ENCODE measurements at regions not wholly inside any gene's neighbourhood (a gene's known extent, or its start where the extent isn't known, plus 50 kb on each side); places are given as distances from the start of the nearest gene placed in this dataset.

GRCh38 chr4:137065311-137065710 is 467.0 kb downstream of the PCDH18 start:
- TF ChIP-seq CTCF (IDR thresholded peaks at IDR 0.05) (no peak), POLR2A (IDR thresholded peaks at IDR 0.05) (no peak)
- DNase-seq, result no peak
- no peak overlapping the region for H3K27ac ChIP-seq
- no peaks in the 10 kb centered on the region for H3K36me3 ChIP-seq
- H3K27me3 ChIP-seq, result no peaks in the 10 kb centered on the region
- H3K9me3 ChIP-seq, result no peaks in the 10 kb centered on the region
- intact Hi-C loops (cut with DNase I; ENCODE audit: low total_unique reads), result no loop called here
- no peaks in the 10 kb centered on the region for H3K4me1 ChIP-seq
- no peak overlapping the region for H3K4me3 ChIP-seq

GRCh38 chr4:137063961-137064360 is 468.3 kb downstream of the PCDH18 start:
- Histone ChIP-seq H3K4me1 (no peaks in the 10 kb centered on the region), H3K9me3 (no peaks in the 10 kb centered on the region), H3K36me3 (no peaks in the 10 kb centered on the region), H3K27ac (no peak overlapping the region), H3K4me3 (no peak overlapping the region), H3K27me3 (no peaks in the 10 kb centered on the region)
- TF ChIP-seq POLR2A (IDR thresholded peaks at IDR 0.05), result no peak
- no peak for TF ChIP-seq CTCF (IDR thresholded peaks at IDR 0.05)
- intact Hi-C loops (cut with DNase I; ENCODE audit: low total_unique reads), result no loop called here
- no peak for DNase-seq

GRCh38 chr4:137043184-137043583 is 489.1 kb downstream of the PCDH18 start:
- intact Hi-C loops (cut with DNase I; ENCODE audit: low total_unique reads), result no loop called here
- Histone ChIP-seq H3K36me3 (no peaks in the 10 kb centered on the region), H3K9me3 (no peaks in the 10 kb centered on the region), H3K27me3 (no peaks in the 10 kb centered on the region), H3K4me1 (no peaks in the 10 kb centered on the region), H3K4me3 (no peak overlapping the region), H3K27ac (no peak overlapping the region)
- TF ChIP-seq POLR2A (IDR thresholded peaks at IDR 0.05), result no peak
- TF ChIP-seq CTCF (IDR thresholded peaks at IDR 0.05), result no peak
- DNase-seq, result no peak

- no peak for TF ChIP-seq POLR2A (IDR thresholded peaks at IDR 0.05)
- no peak for TF ChIP-seq CTCF (IDR thresholded peaks at IDR 0.05)
These were observed 492.9 kb downstream of the PCDH18 start for GRCh38 chr4:137039370-137039769.

GRCh38 chr4:137032222-137032621 is 500.1 kb downstream of the PCDH18 start:
- no peak overlapping the region for H3K27ac ChIP-seq
- no peaks in the 10 kb centered on the region for H3K27me3 ChIP-seq

More at GRCh38 chr4:137039370-137039769, 492.9 kb downstream of the PCDH18 start:
- Histone ChIP-seq H3K9me3 (no peaks in the 10 kb centered on the region), H3K36me3 (no peaks in the 10 kb centered on the region), H3K4me3 (no peak overlapping the region), H3K27ac (no peak overlapping the region), H3K4me1 (no peaks in the 10 kb centered on the region), H3K27me3 (no peaks in the 10 kb centered on the region)
- intact Hi-C loops (cut with DNase I; ENCODE audit: low total_unique reads), result no loop called here
- DNase-seq, result no peak

More at GRCh38 chr4:137032222-137032621, 500.1 kb downstream of the PCDH18 start:
- no peak for DNase-seq
- H3K4me1 ChIP-seq, result no peaks in the 10 kb centered on the region
- TF ChIP-seq CTCF (IDR thresholded peaks at IDR 0.05), result no peak
- TF ChIP-seq POLR2A (IDR thresholded peaks at IDR 0.05), result no peak
- no peak overlapping the region for H3K4me3 ChIP-seq
- no peaks in the 10 kb centered on the region for H3K36me3 ChIP-seq
- intact Hi-C loops (cut with DNase I; ENCODE audit: low total_unique reads), result no loop called here
- H3K9me3 ChIP-seq, result no peaks in the 10 kb centered on the region
